SK-N-SH treated with all-trans-retinoic acid at 6 μM for 48 hours (cell line): ENCODE measurements at regions not wholly inside any gene's neighbourhood (a gene's known extent, or its start where the extent isn't known, plus 50 kb on each side); places are given as distances from the start of the nearest gene placed in this dataset.
A peak's percentile ranks its signal among the peaks of the same experiment; 100 is the strongest.

Experiments used
- ATAC-seq: fragments of 200-7000 bp; cut with Tn5 transposase; 3 replicates; pipeline ENCODE4 v1.9.1; 2020; ENCODE audit warnings: mild to moderate bottlenecking, moderate library complexity
- ARNTL ChIP-seq: fragments of 450-650 bp; formaldehyde crosslinking; IDR thresholded peaks from 2 replicates; pipeline ENCODE4 v1.5.0; 2020; ENCODE audit warnings: low read depth, mild to moderate bottlenecking, moderate library complexity, borderline replicate concordance
- BACH2 ChIP-seq: fragments of 250-450 bp; sonication (Bioruptor Pico); IDR thresholded peaks from 2 replicates; pipeline ENCODE4 v1.9.0; 2021; ENCODE audit warnings: mild to moderate bottlenecking, borderline replicate concordance
- CSDC2 ChIP-seq: fragments of 250-450 bp; sonication (Bioruptor Pico); IDR thresholded peaks from 2 replicates; pipeline ENCODE4 v1.5.0; 2020; ENCODE audit warnings: mild to moderate bottlenecking, moderate library complexity
- GLIS3 ChIP-seq: fragments of 250-450 bp; sonication (Bioruptor Pico); IDR thresholded peaks from 2 replicates; pipeline ENCODE4 v1.5.0; 2020; ENCODE audit warnings: mild to moderate bottlenecking, moderate library complexity
- ISL1 ChIP-seq: fragments of 250-450 bp; sonication (Bioruptor Pico); IDR thresholded peaks from 2 replicates; pipeline ENCODE4 v2.1.2; 2022; ENCODE audit warnings: mild to moderate bottlenecking, moderate library complexity
- OSR1 ChIP-seq: fragments of 250-450 bp; sonication (Bioruptor Pico); IDR thresholded peaks from 2 replicates; pipeline ENCODE4 v1.8.0; 2022; ENCODE audit warnings: moderate library complexity, mild to moderate bottlenecking, inconsistent platforms
- PPARA ChIP-seq: fragments of 250-450 bp; sonication (Bioruptor Pico); IDR thresholded peaks from 2 replicates; pipeline ENCODE4 v1.5.0; 2020; ENCODE audit warnings: mild to moderate bottlenecking, borderline replicate concordance
- SNAI2 ChIP-seq: fragments of 250-450 bp; sonication (Bioruptor Pico); IDR thresholded peaks from 2 replicates; pipeline ENCODE4 v1.5.0; 2020; ENCODE audit warnings: mild to moderate bottlenecking, moderate library complexity
- TOX ChIP-seq: fragments of 250-450 bp; sonication (Bioruptor Pico); IDR thresholded peaks from 2 replicates; pipeline ENCODE4 v1.8.0; 2021; ENCODE audit warnings: mild to moderate bottlenecking, moderate library complexity, borderline replicate concordance
- ZC3H10 ChIP-seq: fragments of 250-450 bp; sonication (Bioruptor Pico); IDR thresholded peaks from 2 replicates; pipeline ENCODE4 v1.5.1; 2021; ENCODE audit warnings: mild to moderate bottlenecking, moderate library complexity
- ZFP3 ChIP-seq: fragments of 250-450 bp; sonication (Bioruptor Pico); IDR thresholded peaks from 2 replicates; pipeline ENCODE4 v1.5.0; 2020; ENCODE audit warnings: mild to moderate bottlenecking, moderate library complexity
- ZFP30 ChIP-seq: fragments of 450-650 bp; formaldehyde crosslinking; IDR thresholded peaks from 2 replicates; pipeline ENCODE4 v1.5.0; 2022; ENCODE audit warnings: mild to moderate bottlenecking, moderate library complexity
- ZNF8 ChIP-seq: fragments of 450-650 bp; formaldehyde crosslinking; IDR thresholded peaks from 2 replicates; pipeline ENCODE4 v1.5.0; 2020; ENCODE audit warnings: mild to moderate bottlenecking, moderate library complexity
- TF ChIP-seq, protein P1 (sequence below): fragments of 250-450 bp; sonication (Bioruptor Pico); IDR thresholded peaks from 2 replicates; pipeline ENCODE4 v1.5.0; 2020; ENCODE audit warnings: mild to moderate bottlenecking, moderate library complexity
- TF ChIP-seq, protein P2 (sequence below): fragments of 250-450 bp; sonication (Bioruptor Pico); IDR thresholded peaks from 2 replicates; pipeline ENCODE4 v1.8.0; 2021; ENCODE audit warnings: low read depth, mild to moderate bottlenecking, moderate library complexity, borderline replicate concordance
- TF ChIP-seq, protein P3 (sequence below): fragments of 250-450 bp; sonication (Bioruptor Pico); IDR thresholded peaks from 2 replicates; pipeline ENCODE4 v1.8.0; 2020; ENCODE audit warnings: mild to moderate bottlenecking, moderate library complexity, borderline replicate concordance
- TF ChIP-seq, protein P4 (sequence below): fragments of 250-450 bp; sonication (Bioruptor Pico); IDR thresholded peaks from 2 replicates; pipeline ENCODE4 v1.5.1; 2020; ENCODE audit warnings: low read depth, mild to moderate bottlenecking, moderate library complexity

DNA sequence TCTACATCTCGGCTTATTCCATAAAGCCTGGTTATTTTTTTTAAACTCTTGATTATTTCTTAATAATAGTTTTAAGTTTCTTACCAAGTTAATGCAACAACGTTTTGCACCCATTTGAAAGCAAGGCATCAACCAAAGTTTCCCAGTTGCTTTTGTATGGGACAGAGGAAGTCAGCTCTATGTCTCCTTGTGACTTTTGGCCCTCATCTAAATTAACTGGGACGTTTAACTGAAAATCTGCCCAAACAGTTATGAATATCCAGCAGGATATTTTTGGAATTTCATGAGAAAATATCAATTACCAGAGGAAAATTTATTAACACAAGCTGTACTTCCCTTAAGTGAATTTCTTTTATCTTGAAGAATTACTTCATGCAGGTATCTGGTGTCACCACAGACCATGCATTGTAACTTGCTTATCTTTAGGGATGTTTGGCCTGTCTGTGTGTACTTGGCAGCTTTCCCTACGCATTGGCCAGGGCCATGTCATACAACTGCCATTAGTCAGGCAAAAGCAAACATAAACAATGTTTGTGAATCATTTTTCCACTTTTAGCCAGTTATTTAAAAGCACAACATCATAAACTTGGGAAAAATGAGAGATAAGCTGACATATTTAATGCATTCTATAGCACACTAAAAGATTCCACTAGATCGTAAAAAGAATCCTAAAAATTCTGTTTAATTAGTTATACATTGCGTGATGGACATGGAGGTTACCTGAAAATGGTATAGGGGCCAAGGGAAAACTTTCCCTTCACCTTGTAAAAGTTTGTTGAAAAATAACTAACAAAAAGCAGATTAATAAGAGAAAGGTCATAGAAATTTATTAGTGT, 101.4 kb upstream of the PDE5A start (continued):
- TF ChIP-seq, protein P1, sequence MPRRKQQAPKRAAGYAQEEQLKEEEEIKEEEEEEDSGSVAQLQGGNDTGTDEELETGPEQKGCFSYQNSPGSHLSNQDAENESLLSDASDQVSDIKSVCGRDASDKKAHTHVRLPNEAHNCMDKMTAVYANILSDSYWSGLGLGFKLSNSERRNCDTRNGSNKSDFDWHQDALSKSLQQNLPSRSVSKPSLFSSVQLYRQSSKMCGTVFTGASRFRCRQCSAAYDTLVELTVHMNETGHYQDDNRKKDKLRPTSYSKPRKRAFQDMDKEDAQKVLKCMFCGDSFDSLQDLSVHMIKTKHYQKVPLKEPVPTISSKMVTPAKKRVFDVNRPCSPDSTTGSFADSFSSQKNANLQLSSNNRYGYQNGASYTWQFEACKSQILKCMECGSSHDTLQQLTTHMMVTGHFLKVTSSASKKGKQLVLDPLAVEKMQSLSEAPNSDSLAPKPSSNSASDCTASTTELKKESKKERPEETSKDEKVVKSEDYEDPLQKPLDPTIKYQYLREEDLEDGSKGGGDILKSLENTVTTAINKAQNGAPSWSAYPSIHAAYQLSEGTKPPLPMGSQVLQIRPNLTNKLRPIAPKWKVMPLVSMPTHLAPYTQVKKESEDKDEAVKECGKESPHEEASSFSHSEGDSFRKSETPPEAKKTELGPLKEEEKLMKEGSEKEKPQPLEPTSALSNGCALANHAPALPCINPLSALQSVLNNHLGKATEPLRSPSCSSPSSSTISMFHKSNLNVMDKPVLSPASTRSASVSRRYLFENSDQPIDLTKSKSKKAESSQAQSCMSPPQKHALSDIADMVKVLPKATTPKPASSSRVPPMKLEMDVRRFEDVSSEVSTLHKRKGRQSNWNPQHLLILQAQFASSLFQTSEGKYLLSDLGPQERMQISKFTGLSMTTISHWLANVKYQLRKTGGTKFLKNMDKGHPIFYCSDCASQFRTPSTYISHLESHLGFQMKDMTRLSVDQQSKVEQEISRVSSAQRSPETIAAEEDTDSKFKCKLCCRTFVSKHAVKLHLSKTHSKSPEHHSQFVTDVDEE (CRISPR knock-in tag), result peak; percentile 96

DNA sequence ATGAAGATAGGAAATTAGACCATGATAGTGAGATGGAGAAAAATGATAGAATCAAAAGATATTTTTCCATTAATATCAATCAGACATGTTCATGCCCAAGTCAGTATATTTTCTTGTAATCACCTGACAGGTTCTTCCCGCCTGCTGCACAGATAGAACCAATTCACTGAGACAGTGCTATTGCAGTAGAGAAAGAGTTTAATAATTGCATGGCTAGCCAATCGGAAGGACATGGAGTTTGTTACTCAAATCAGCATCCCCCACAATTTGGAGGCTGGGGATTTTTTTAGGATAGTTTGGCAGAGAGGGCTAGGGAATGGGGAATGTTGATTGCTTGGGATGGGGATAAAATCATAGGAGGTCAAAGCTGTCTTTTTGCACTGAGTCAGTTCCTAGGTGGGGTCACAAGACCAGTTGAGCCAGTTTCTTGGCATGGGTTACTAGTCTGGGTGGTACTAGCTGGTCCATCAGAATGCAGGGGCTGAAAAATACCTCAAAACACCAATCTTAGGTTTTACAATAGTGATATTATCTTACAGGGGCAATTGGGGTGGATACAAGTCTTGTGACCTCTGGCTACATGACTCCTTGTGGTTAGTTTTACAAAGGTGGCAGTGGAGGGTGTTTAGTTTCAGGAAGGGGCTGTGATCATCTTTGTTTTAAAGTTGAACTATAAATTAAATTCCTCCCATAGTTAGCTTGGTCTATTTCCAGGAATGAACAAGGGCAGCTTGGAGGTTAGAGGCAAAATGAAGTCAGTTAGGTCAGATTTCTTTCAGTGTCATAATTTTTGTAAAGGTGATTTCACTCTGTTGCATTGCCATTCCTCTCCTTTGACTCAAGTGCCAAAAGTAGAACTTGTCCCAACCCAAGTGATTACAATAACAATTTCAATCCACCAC, 100.3 kb upstream of the PDE5A start:
- no peak for TF ChIP-seq ARNTL
- peak; percentile 10; the same call in 1 of the 2 replicates for TF ChIP-seq SNAI2
- TF ChIP-seq CSDC2 (CRISPR knock-in tag), result 0 out of 2 replicates have a peak, but pooled peaks have one; percentile 49
- peak; percentile 39 for TF ChIP-seq ISL1
- no peak for ATAC-seq

DNA sequence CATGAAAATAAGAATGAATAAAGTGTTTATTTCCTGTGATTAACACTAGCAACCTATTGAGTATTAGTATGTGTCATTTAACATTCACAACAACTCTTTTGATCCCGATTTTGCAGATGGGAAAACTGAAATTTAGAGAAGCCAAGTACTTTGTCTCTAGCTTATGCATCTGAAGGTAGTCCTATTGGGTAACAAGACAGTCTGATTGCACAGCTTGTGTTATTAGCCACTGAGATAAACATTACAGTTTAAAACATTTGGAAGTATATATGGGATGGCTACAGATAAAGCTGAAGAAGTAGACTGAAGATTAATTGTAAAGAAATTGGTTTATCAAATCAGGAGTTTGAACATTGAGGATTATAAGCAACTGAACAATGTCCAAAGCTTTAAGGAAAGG, 99.6 kb upstream of the PDE5A start:
- no peak for TF ChIP-seq PPARA (CRISPR knock-in tag)
- TF ChIP-seq, protein P2, sequence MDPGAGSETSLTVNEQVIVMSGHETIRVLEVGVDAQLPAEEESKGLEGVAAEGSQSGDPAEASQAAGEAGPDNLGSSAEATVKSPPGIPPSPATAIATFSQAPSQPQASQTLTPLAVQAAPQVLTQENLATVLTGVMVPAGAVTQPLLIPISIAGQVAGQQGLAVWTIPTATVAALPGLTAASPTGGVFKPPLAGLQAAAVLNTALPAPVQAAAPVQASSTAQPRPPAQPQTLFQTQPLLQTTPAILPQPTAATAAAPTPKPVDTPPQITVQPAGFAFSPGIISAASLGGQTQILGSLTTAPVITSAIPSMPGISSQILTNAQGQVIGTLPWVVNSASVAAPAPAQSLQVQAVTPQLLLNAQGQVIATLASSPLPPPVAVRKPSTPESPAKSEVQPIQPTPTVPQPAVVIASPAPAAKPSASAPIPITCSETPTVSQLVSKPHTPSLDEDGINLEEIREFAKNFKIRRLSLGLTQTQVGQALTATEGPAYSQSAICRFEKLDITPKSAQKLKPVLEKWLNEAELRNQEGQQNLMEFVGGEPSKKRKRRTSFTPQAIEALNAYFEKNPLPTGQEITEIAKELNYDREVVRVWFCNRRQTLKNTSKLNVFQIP (CRISPR knock-in tag), result no peak
- TF ChIP-seq SNAI2, result no peak
- TF ChIP-seq, protein P3, sequence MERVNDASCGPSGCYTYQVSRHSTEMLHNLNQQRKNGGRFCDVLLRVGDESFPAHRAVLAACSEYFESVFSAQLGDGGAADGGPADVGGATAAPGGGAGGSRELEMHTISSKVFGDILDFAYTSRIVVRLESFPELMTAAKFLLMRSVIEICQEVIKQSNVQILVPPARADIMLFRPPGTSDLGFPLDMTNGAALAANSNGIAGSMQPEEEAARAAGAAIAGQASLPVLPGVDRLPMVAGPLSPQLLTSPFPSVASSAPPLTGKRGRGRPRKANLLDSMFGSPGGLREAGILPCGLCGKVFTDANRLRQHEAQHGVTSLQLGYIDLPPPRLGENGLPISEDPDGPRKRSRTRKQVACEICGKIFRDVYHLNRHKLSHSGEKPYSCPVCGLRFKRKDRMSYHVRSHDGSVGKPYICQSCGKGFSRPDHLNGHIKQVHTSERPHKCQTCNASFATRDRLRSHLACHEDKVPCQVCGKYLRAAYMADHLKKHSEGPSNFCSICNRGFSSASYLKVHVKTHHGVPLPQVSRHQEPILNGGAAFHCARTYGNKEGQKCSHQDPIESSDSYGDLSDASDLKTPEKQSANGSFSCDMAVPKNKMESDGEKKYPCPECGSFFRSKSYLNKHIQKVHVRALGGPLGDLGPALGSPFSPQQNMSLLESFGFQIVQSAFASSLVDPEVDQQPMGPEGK (CRISPR knock-in tag), result no peak
- no peak for TF ChIP-seq ZFP30 (CRISPR knock-in tag)
- no peak for TF ChIP-seq GLIS3 (CRISPR knock-in tag)
- TF ChIP-seq OSR1 (CRISPR knock-in tag), result no peak
- no peak for TF ChIP-seq ZFP3 (CRISPR knock-in tag)
- TF ChIP-seq ZC3H10 (CRISPR knock-in tag), result no peak
- TF ChIP-seq ZNF8 (CRISPR knock-in tag), result no peak
- no peak for TF ChIP-seq BACH2 (CRISPR knock-in tag)
- no peak for TF ChIP-seq TOX (CRISPR knock-in tag)
- TF ChIP-seq, protein P4, sequence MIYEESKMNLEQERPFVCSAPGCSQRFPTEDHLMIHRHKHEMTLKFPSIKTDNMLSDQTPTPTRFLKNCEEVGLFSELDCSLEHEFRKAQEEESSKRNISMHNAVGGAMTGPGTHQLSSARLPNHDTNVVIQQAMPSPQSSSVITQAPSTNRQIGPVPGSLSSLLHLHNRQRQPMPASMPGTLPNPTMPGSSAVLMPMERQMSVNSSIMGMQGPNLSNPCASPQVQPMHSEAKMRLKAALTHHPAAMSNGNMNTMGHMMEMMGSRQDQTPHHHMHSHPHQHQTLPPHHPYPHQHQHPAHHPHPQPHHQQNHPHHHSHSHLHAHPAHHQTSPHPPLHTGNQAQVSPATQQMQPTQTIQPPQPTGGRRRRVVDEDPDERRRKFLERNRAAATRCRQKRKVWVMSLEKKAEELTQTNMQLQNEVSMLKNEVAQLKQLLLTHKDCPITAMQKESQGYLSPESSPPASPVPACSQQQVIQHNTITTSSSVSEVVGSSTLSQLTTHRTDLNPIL, result no peak
- TF ChIP-seq CSDC2 (CRISPR knock-in tag), result no peak

DNA sequence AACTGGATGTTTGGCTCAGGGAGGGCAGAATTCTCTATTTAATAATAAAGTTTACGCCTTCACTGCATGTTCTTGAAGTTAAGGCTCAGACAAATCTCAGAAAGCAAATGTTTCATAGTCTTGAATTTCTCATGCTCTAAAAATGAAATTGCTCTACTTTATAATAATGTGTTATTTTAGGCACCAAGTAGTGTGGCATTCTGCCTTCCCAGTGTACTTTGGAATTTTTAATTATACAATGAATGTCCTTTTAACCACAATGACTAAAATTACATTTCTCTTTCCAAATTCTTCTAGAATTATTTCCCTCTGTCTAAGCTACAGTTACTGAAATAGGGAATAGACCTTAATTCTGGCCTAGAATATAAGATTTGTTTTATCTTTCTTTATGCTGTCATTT, 97.9 kb upstream of the PDE5A start:
- no peak for ATAC-seq
- TF ChIP-seq, protein P4, result no peak
- TF ChIP-seq, protein P3 (CRISPR knock-in tag), result no peak

More for the DNA sequence above, 99.6 kb upstream of the PDE5A start:
- ATAC-seq, result no peak
